HepG2 (cell line): ENCODE measurements at regions not wholly inside any gene's neighbourhood (a gene's known extent, or its start where the extent isn't known, plus 50 kb on each side); places are given as distances from the start of the nearest gene placed in this dataset.
A peak's percentile ranks its signal among the peaks of the same experiment; 100 is the strongest.

Experiments used
- ATAC-seq: fragments of 200-7000 bp; cut with Tn5 transposase; 3 replicates; pipeline ENCODE4 v1.9.1; 2020; ENCODE audit warnings: mild to moderate bottlenecking, moderate library complexity
- BruUV-seq: library from RNA; stranded (reverse); fragments of 400-500 nt; replicated peaks from 2 replicates; lab custom pipeline; 2021; lab: Mats Ljungman, UMichigan
- CTCF ChIA-PET: fragments of 300-600 bp; formaldehyde crosslinking; extraction: SDS; loops from one replicate; lab custom pipeline; 2021; ENCODE audit warnings: low total read pairs, inconsistent platforms, low intra/inter-chr PET ratio; lab: Yijun Ruan, JAX
- POLR2A ChIA-PET: fragments of 350-600 bp; sonication (Branson Sonifier 250); formaldehyde crosslinking; loops from one replicate; lab custom pipeline; 2020; ENCODE audit warnings: antibody characterized with exemption, inconsistent platforms; lab: Yijun Ruan, JAX
- DNase-seq: peaks from one replicate; pipeline ENCODE4 v3.0.0-alpha.2; 2015; ENCODE audit warnings: low spot score
- FAIRE-seq: peaks from 3 replicates; lab custom pipeline; 2011; peaks lifted over from hg19 to GRCh38; lab: Jason Lieb, UNC
- H2AFZ ChIP-seq: one replicate; pipeline ENCODE4 v1.6.1; 2011; ENCODE audit warnings: low read length, inconsistent platforms
- H3K27ac ChIP-seq: fragments of 300-600 bp; 3 replicates; pipeline ENCODE4 v1.8.0; 2011; ENCODE audit warnings: mixed run types, mild to moderate bottlenecking, mixed read lengths, low read length, inconsistent platforms; ENCODE audit not compliant: insufficient read depth; ENCODE audit errors: extremely low read length
- H3K27me3 ChIP-seq, 2 experiments: fragments of 200-600 bp in 1 of 2; 2 replicates in 1 of 2; 3 replicates in 1 of 2; pipeline versions ENCODE4 v1.6.0 to v1.8.0; 2011; ENCODE audit warnings: low read length in 2 of 2, mild to moderate bottlenecking in 2 of 2, moderate library complexity in 2 of 2, inconsistent platforms in 1 of 2; ENCODE audit not compliant: insufficient read depth in 2 of 2, control insufficient read depth in 1 of 2
- H3K36me3 ChIP-seq, 2 experiments: fragments of 200-600 bp in 1 of 2; replicated peaks in 1 of 2; 2 replicates in 1 of 2; 3 replicates in 1 of 2; pipeline versions ENCODE4 v1.5.1 to v1.8.0; 2011; ENCODE audit warnings: low read length in 2 of 2, inconsistent platforms in 1 of 2; ENCODE audit not compliant: insufficient read depth in 2 of 2, control insufficient read depth in 1 of 2
- H3K4me1 ChIP-seq: 2 replicates; pipeline ENCODE4 v1.5.1; 2012; ENCODE audit warnings: low read length, inconsistent platforms; ENCODE audit not compliant: insufficient read depth
- H3K4me2 ChIP-seq: 2 replicates; pipeline ENCODE4 v1.6.0; 2011; ENCODE audit warnings: low read depth, low read length, inconsistent platforms
- H3K4me3 ChIP-seq, 3 experiments: fragments of 200-600 bp in 1 of 3; sonication (generic), shearing (Covaris generic) in 1 of 3; replicated peaks in 1 of 3; 2 replicates each; pipeline ENCODE4 v1.5.1; 2011 to 2016; ENCODE audit warnings: low read length in 3 of 3, inconsistent platforms in 2 of 3, low read depth in 2 of 3, mild to moderate bottlenecking in 2 of 3, control low read depth in 1 of 3, mixed read lengths in 1 of 3; ENCODE audit not compliant: insufficient read depth in 1 of 3
- H3K79me2 ChIP-seq: one replicate; pipeline ENCODE4 v1.6.1; 2011; ENCODE audit warnings: low read length, inconsistent platforms; ENCODE audit not compliant: insufficient read depth
- H3K9ac ChIP-seq: 2 replicates; pipeline ENCODE4 v1.6.0; 2011; ENCODE audit warnings: mild to moderate bottlenecking, low read depth, low read length, inconsistent platforms; ENCODE audit not compliant: insufficient read depth
- H3K9me3 ChIP-seq: 2 replicates; pipeline ENCODE4 v1.5.1; 2012; ENCODE audit warnings: mild to moderate bottlenecking, low read length
- H4K20me1 ChIP-seq: 2 replicates; pipeline ENCODE4 v1.6.0; 2011; ENCODE audit warnings: inconsistent platforms, mild to moderate bottlenecking, low read length, moderate library complexity; ENCODE audit not compliant: insufficient read depth
- ATF1 ChIP-seq: IDR thresholded peaks from 2 replicates; pipeline ENCODE4 v1.6.1; 2016; ENCODE audit warnings: mild to moderate bottlenecking, control low read depth
- ATF7 ChIP-seq, 2 experiments: fragments of 450-650 bp in 1 of 2; sonication (generic) in 1 of 2; formaldehyde crosslinking in 1 of 2; IDR thresholded peaks; 2 replicates each; pipeline versions ENCODE4 v1.4.0 to v1.6.1; 2016 to 2020; ENCODE audit warnings: antibody characterized with exemption in 1 of 2, mild to moderate bottlenecking in 1 of 2, missing genetic modification reagents in 1 of 2
- CBX1 ChIP-seq: IDR thresholded peaks from one replicate; pipeline ENCODE4 v1.6.1; 2016; ENCODE audit warnings: antibody characterized with exemption, low read depth
- DZIP1 ChIP-seq: sonication (generic); formaldehyde crosslinking; IDR thresholded peaks from 2 replicates; pipeline ENCODE4 v1.5.0; 2020; ENCODE audit warnings: mild to moderate bottlenecking, missing genetic modification reagents
- FOXP1 ChIP-seq, 2 experiments: fragments of 450-650 bp in 1 of 2; IDR thresholded peaks; 2 replicates each; pipeline ENCODE4 v1.6.1; 2017 to 2018; ENCODE audit warnings: antibody characterized with exemption in 1 of 2
- MTA1 ChIP-seq: sonication (generic); formaldehyde crosslinking; IDR thresholded peaks from 2 replicates; pipeline ENCODE4 v1.4.0; 2020; ENCODE audit warnings: missing genetic modification reagents, mild to moderate bottlenecking, borderline replicate concordance
- NKX3-1 ChIP-seq: sonication (generic); formaldehyde crosslinking; IDR thresholded peaks from 2 replicates; pipeline ENCODE4 v1.5.0; 2020; ENCODE audit warnings: missing genetic modification reagents
- PLSCR1 ChIP-seq: sonication (generic); formaldehyde crosslinking; IDR thresholded peaks from 2 replicates; pipeline ENCODE4 v1.5.0; 2020; ENCODE audit warnings: missing genetic modification reagents, mild to moderate bottlenecking, borderline replicate concordance
- PRMT3 ChIP-seq: sonication (generic); formaldehyde crosslinking; IDR thresholded peaks from 2 replicates; pipeline ENCODE4 v1.8.1; 2022; ENCODE audit warnings: low read depth, mild to moderate bottlenecking, moderate library complexity, missing genetic modification reagents, borderline replicate concordance
- SMAD3 ChIP-seq: sonication (generic); formaldehyde crosslinking; IDR thresholded peaks from 2 replicates; pipeline ENCODE4 v1.4.0; 2020; ENCODE audit warnings: missing genetic modification reagents
- SP5 ChIP-seq: IDR thresholded peaks from 2 replicates; pipeline ENCODE4 v1.6.1; 2016; ENCODE audit warnings: low read depth, borderline replicate concordance
- ZBTB1 ChIP-seq: sonication (generic); formaldehyde crosslinking; IDR thresholded peaks from 2 replicates; pipeline ENCODE4 v1.4.0; 2020; ENCODE audit warnings: missing genetic modification reagents, borderline replicate concordance
- ZFP41 ChIP-seq: sonication (generic); formaldehyde crosslinking; IDR thresholded peaks from 2 replicates; pipeline ENCODE4 v1.4.0; 2020; ENCODE audit warnings: mild to moderate bottlenecking, missing genetic modification reagents, borderline replicate concordance
- ZNF225 ChIP-seq: sonication (generic); formaldehyde crosslinking; IDR thresholded peaks from 2 replicates; pipeline ENCODE4 v1.4.0; 2020; ENCODE audit warnings: mild to moderate bottlenecking, missing genetic modification reagents
- ZNF276 ChIP-seq: sonication (generic); formaldehyde crosslinking; IDR thresholded peaks from 2 replicates; pipeline ENCODE4 v1.4.0; 2020; ENCODE audit warnings: mild to moderate bottlenecking, low read depth, missing genetic modification reagents
- ZNF382 ChIP-seq: sonication (generic); formaldehyde crosslinking; IDR thresholded peaks from 2 replicates; pipeline ENCODE4 v1.5.0; 2020; ENCODE audit warnings: missing genetic modification reagents, mild to moderate bottlenecking, borderline replicate concordance
- ZNF496 ChIP-seq: sonication (generic); formaldehyde crosslinking; IDR thresholded peaks from 2 replicates; pipeline ENCODE4 v1.8.1; 2023; ENCODE audit warnings: mild to moderate bottlenecking, moderate library complexity, missing genetic modification reagents; ENCODE audit not compliant: insufficient replicate concordance
- ZNF740 ChIP-seq: sonication (generic); formaldehyde crosslinking; IDR thresholded peaks from 2 replicates; pipeline ENCODE4 v1.4.0; 2020; ENCODE audit warnings: missing genetic modification reagents
- ZNF839 ChIP-seq: sonication (generic); formaldehyde crosslinking; IDR thresholded peaks from 2 replicates; pipeline ENCODE4 v1.4.0; 2020; ENCODE audit warnings: missing genetic modification reagents, mild to moderate bottlenecking, borderline replicate concordance
- WGBS: methylation state at CpG from one replicate; pipeline ENCODE4 v1.1.6; 2017; ENCODE audit warnings: low lambda C conversion rate; 5-methylcytosine and 5-hydroxymethylcytosine counted together
- in situ Hi-C: cut with HindIII; loops from 2 replicates; pipeline ENCODE4 v1.10.0; 2017; ENCODE audit warnings: low pct_unique_long_range_greater_than_20kb; ENCODE audit not compliant: extremely low pct_ligation_motif_present
- intact Hi-C: fragments of 100-400 bp; cut with micrococcal nuclease; formaldehyde crosslinking; loops from one replicate; pipeline ENCODE4 v1.10.0; 2022; ENCODE audit not compliant: unreplicated experiment

GRCh38 chr20:56155625-56156024 lies 92.9 kb upstream of the MC3R start:
- H3K9ac ChIP-seq: no peak overlapping the region
- FAIRE-seq: no peak
- no peaks in the 10 kb centered on the region for H4K20me1 ChIP-seq
- no TSS peak for BruUV-seq
- no peak overlapping the region for H2AFZ ChIP-seq
- intact Hi-C loops (no loop called here), in situ Hi-C loops (no loop called here)
- H3K79me2 ChIP-seq: no peaks in the 10 kb centered on the region
- H3K36me3 ChIP-seq: no peaks in the 10 kb centered on the region
- H3K27me3 ChIP-seq: no peaks in the 10 kb centered on the region
- no peak for ATAC-seq
- H3K4me2 ChIP-seq: no peak overlapping the region
- no peaks in the 10 kb centered on the region for H3K4me1 ChIP-seq
- peaks cover 24% of the 10 kb centered on the region; the same call in 1 of the 2 replicates for H3K9me3 ChIP-seq
- ChIA-PET POLR2A (no interaction called here), CTCF (no interaction called here)
- WGBS: 7% methylated on average over 5 of the region's 5 CpGs
- H3K27ac ChIP-seq: no peak overlapping the region
- H3K4me3 ChIP-seq: no peak overlapping the region
- DNase-seq: no peak
- TF ChIP-seq DZIP1 (CRISPR knock-in tag): no peak
- TF ChIP-seq ZNF740 (CRISPR knock-in tag): no peak
- TF ChIP-seq FOXP1 (IDR thresholded peaks at IDR 0.05): 0 out of 2 replicates have a peak, but pooled peaks have one; percentile 32
- no peak for TF ChIP-seq FOXP1 (CRISPR knock-in tag; IDR thresholded peaks at IDR 0.05)
- TF ChIP-seq ZNF276 (CRISPR knock-in tag): no peak
- no peak for TF ChIP-seq ZFP41 (CRISPR knock-in tag)
- no peak for TF ChIP-seq ZBTB1 (CRISPR knock-in tag)
- TF ChIP-seq PLSCR1: no peak
- TF ChIP-seq CBX1: no peak
- TF ChIP-seq ZNF382 (CRISPR knock-in tag): no peak
- TF ChIP-seq MTA1 (CRISPR knock-in tag): no peak
- no peak for TF ChIP-seq ZNF496
- TF ChIP-seq ZNF839 (CRISPR knock-in tag): no peak
- TF ChIP-seq SP5 (CRISPR knock-in tag): no peak
- TF ChIP-seq ATF1 (CRISPR knock-in tag): no peak
- no peak for TF ChIP-seq SMAD3 (CRISPR knock-in tag)
- TF ChIP-seq PRMT3 (CRISPR knock-in tag): no peak
- TF ChIP-seq NKX3-1 (CRISPR knock-in tag): no peak
- no peak for TF ChIP-seq ATF7 (IDR thresholded peaks at IDR 0.05)
- TF ChIP-seq ATF7 (CRISPR knock-in tag; IDR thresholded peaks at IDR 0.05): no peak
- TF ChIP-seq ZNF225 (CRISPR knock-in tag): no peak
